HAP-1 (cell line): ENCODE measurements at regions not wholly inside any gene's neighbourhood (a gene's known extent, or its start where the extent isn't known, plus 50 kb on each side); places are given as distances from the start of the nearest gene placed in this dataset.

Experiments used
- DNase-seq, 2 experiments: peaks; one replicate each; pipeline ENCODE4 v3.0.0-alpha.2; 2016 to 2020; ENCODE audit warnings: low spot score in 2 of 2
- H3K27me3 ChIP-seq: fragments of 250-450 bp; sonication (Bioruptor Pico); 2 replicates; pipeline ENCODE4 v1.5.1; 2020; ENCODE audit warnings: low read depth, mild to moderate bottlenecking, moderate library complexity
- H3K36me3 ChIP-seq: fragments of 250-450 bp; sonication (Bioruptor Pico); replicated peaks from 2 replicates; pipeline ENCODE4 v1.5.1; 2020; ENCODE audit warnings: mild to moderate bottlenecking
- H3K4me1 ChIP-seq: fragments of 250-450 bp; sonication (Bioruptor Pico); 2 replicates; pipeline ENCODE4 v1.5.1; 2020; ENCODE audit warnings: mild to moderate bottlenecking
- H3K4me3 ChIP-seq: fragments of 250-450 bp; sonication (Bioruptor Pico); 2 replicates; pipeline ENCODE4 v1.5.1; 2020; ENCODE audit warnings: mild to moderate bottlenecking, moderate library complexity
- H3K9me3 ChIP-seq: fragments of 250-450 bp; sonication (Bioruptor Pico); 2 replicates; pipeline ENCODE4 v1.5.1; 2020; ENCODE audit warnings: mild to moderate bottlenecking, moderate library complexity
- in situ Hi-C: fragments of 300-500 bp; cut with MboI; formaldehyde crosslinking; loops from 3 replicates; pipeline ENCODE4 v1.14.3; 2020; ENCODE audit warnings: low sequenced_read_pairs, inconsistent platforms, mixed read lengths

DNA sequence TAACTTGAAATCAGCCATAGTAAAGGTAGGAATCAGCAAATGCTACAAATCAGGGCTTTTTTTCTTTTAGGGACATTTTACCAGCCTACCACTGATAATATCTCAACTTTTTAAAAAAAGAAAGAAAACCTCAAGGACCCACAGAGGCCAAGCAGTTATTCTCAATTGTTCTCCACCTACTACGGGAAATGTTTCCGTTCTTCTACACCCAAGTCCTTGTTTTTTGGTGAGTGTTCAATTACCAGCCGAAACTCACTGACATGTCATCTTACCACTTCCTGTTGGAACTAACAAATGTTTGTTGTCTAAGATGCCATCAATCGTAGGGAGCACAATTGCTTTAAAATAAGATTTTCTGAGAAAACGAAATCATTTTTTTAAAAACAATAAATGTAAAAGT, 50.2 kb upstream of the CDK1 start:
- H3K4me3 ChIP-seq = no peak overlapping the region
- H3K27me3 ChIP-seq = no peaks in the 10 kb centered on the region
- H3K36me3 ChIP-seq = no peaks in the 10 kb centered on the region
- in situ Hi-C loops = no loop called here
- no peak for DNase-seq
- H3K4me1 ChIP-seq = no peaks in the 10 kb centered on the region
- H3K9me3 ChIP-seq = no peaks in the 10 kb centered on the region

GRCh38 chr10:60726257-60726656, 52.0 kb upstream of the CDK1 start:
- Histone ChIP-seq H3K36me3 (no peaks in the 10 kb centered on the region), H3K9me3 (no peaks in the 10 kb centered on the region), H3K4me3 (no peak overlapping the region), H3K4me1 (no peaks in the 10 kb centered on the region), H3K27me3 (no peaks in the 10 kb centered on the region)
- no peak for DNase-seq
- in situ Hi-C loops = no loop called here

DNA sequence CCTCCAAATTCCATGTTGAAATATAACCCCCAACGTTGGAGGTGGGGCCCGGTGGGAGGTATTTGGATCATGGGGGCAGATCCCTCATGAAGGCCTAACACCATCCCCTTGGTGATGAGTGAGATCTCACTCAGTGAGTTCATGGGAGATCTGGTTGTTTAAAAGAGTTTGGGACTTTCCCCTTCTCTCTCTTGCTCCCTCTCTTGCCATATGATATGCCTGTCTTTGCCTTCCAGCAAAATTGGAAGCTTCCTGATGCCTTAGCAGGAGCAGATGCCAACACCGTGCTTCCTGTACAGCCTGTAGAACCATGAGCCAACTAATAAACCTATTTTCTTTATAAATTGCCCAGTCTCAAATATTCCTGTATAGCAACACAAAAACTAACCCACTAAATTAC, 55.7 kb upstream of the CDK1 start:
- in situ Hi-C loops = no loop called here
- Histone ChIP-seq H3K36me3 (no peaks in the 10 kb centered on the region), H3K4me3 (no peak overlapping the region), H3K27me3 (no peaks in the 10 kb centered on the region), H3K4me1 (no peaks in the 10 kb centered on the region), H3K9me3 (no peaks in the 10 kb centered on the region)
- DNase-seq = no peak

GRCh38 chr10:60719721-60720120, 58.6 kb upstream of the CDK1 start:
- H3K4me3 ChIP-seq = no peak overlapping the region
- in situ Hi-C loops = no loop called here
- H3K9me3 ChIP-seq = no peaks in the 10 kb centered on the region
- DNase-seq = no peak
- H3K4me1 ChIP-seq = no peaks in the 10 kb centered on the region
- H3K27me3 ChIP-seq = no peaks in the 10 kb centered on the region
- no peaks in the 10 kb centered on the region for H3K36me3 ChIP-seq

DNA sequence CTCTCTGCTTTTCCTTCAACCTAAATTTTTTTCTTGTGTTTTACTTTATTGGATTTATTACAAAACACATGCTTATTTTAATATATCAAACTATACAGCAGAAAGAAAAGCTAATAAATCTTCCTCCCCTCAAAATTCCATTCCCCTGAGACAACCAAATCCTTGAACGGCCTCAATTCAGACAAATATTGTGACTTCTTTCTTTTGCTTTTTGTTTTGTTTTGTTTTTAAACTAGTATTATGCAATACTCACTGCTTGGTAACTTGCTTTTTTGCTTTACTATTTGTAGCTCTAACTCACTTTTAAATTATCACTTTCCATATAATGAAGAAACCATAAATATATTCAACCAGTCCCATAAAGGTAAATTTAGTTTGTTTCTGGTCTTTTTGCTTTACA, 59.4 kb upstream of the CDK1 start:
- no peak for DNase-seq
- Histone ChIP-seq H3K4me3 (no peak overlapping the region), H3K36me3 (no peaks in the 10 kb centered on the region), H3K4me1 (no peaks in the 10 kb centered on the region), H3K9me3 (no peaks in the 10 kb centered on the region), H3K27me3 (no peaks in the 10 kb centered on the region)
- in situ Hi-C loops = no loop called here

GRCh38 chr10:60717852-60718251, 60.4 kb upstream of the CDK1 start:
- Histone ChIP-seq H3K4me1 (no peaks in the 10 kb centered on the region), H3K36me3 (no peaks in the 10 kb centered on the region), H3K4me3 (no peak overlapping the region), H3K27me3 (no peaks in the 10 kb centered on the region), H3K9me3 (no peaks in the 10 kb centered on the region)
- in situ Hi-C loops = no loop called here
- DNase-seq = no peak

DNA sequence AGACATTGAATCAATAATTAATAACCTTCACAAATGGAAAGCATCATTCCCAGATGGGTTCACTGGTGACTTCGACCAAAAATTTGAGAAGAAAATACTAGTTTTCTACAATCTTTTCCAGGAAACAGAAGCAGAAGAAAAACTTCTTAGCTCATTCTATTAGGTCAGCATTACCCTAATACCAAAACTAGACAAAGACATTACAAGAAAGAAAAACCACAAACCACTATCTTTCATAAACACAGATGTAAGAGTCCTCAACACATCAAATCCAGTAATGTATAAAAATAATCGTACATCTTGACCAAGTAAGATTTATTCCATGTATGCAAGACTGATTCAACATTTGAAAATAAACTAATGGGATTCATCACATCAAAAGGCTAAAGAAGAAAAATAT, 64.0 kb upstream of the CDK1 start:
- DNase-seq = no peak
- no peaks in the 10 kb centered on the region for H3K27me3 ChIP-seq
- H3K4me1 ChIP-seq = no peaks in the 10 kb centered on the region
- no peak overlapping the region for H3K4me3 ChIP-seq
- in situ Hi-C loops = no loop called here
- no peaks in the 10 kb centered on the region for H3K9me3 ChIP-seq
- no peaks in the 10 kb centered on the region for H3K36me3 ChIP-seq

DNA sequence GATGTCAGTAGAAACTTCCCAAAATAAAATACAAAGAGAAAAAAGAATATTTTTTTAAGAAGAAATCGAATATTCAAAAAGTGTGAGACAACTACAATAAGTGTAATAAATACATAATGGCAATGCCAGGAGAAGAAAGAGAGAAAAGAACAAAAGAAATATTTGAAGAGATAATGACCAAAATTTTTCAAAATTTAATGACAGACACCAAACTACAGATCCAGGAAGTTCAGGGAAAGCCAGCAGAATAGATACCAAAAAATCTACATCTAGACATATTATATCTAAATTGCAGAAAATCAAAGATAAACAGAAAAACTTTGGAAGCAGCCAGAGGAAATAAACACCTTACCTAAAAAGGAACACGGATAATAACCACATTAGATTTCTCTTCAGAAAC, 66.8 kb upstream of the CDK1 start:
- Histone ChIP-seq H3K4me1 (no peaks in the 10 kb centered on the region), H3K36me3 (no peaks in the 10 kb centered on the region), H3K9me3 (no peaks in the 10 kb centered on the region), H3K4me3 (no peak overlapping the region), H3K27me3 (no peaks in the 10 kb centered on the region)
- in situ Hi-C loops = no loop called here
- no peak for DNase-seq

GRCh38 chr10:60710041-60710440, 68.2 kb upstream of the CDK1 start:
- no peaks in the 10 kb centered on the region for H3K9me3 ChIP-seq
- H3K27me3 ChIP-seq = no peaks in the 10 kb centered on the region
- no peak overlapping the region for H3K4me3 ChIP-seq
- DNase-seq = no peak
- no peaks in the 10 kb centered on the region; the same call in 1 of the 2 replicates for H3K4me1 ChIP-seq
- in situ Hi-C loops = no loop called here
- no peaks in the 10 kb centered on the region for H3K36me3 ChIP-seq

GRCh38 chr10:60708666-60709065, 69.6 kb upstream of the CDK1 start:
- in situ Hi-C loops = no loop called here
- no peak overlapping the region for H3K4me3 ChIP-seq

GRCh38 chr10:60707841-60708240, 70.4 kb upstream of the CDK1 start:
- Histone ChIP-seq H3K9me3 (no peaks in the 10 kb centered on the region), H3K4me3 (no peak overlapping the region), H3K36me3 (no peaks in the 10 kb centered on the region), H3K4me1 (peaks cover 11% of the 10 kb centered on the region), H3K27me3 (no peaks in the 10 kb centered on the region)
- in situ Hi-C loops = no loop called here
- no peak for DNase-seq

More at GRCh38 chr10:60708666-60709065, 69.6 kb upstream of the CDK1 start:
- H3K9me3 ChIP-seq = no peaks in the 10 kb centered on the region
- H3K27me3 ChIP-seq = no peaks in the 10 kb centered on the region
- no peak for DNase-seq
- H3K4me1 ChIP-seq = peaks cover 11% of the 10 kb centered on the region
- H3K36me3 ChIP-seq = no peaks in the 10 kb centered on the region

GRCh38 chr10:60706146-60706545, 72.1 kb upstream of the CDK1 start:
- Histone ChIP-seq H3K36me3 (no peaks in the 10 kb centered on the region), H3K4me3 (no peak overlapping the region), H3K4me1 (peaks cover 11% of the 10 kb centered on the region), H3K9me3 (no peaks in the 10 kb centered on the region), H3K27me3 (no peaks in the 10 kb centered on the region)
- no peak for DNase-seq
- in situ Hi-C loops = no loop called here

GRCh38 chr10:60705376-60705775, 72.9 kb upstream of the CDK1 start:
- in situ Hi-C loops = no loop called here
- no peak overlapping the region for H3K4me3 ChIP-seq
- no peaks in the 10 kb centered on the region for H3K36me3 ChIP-seq
- no peaks in the 10 kb centered on the region for H3K27me3 ChIP-seq
- peaks cover 11% of the 10 kb centered on the region for H3K4me1 ChIP-seq
- H3K9me3 ChIP-seq = no peaks in the 10 kb centered on the region
- no peak for DNase-seq

- peak in 1 of 2 experiments; percentile 71 for DNase-seq
- H3K4me3 ChIP-seq = no peak overlapping the region
- no peaks in the 10 kb centered on the region for H3K9me3 ChIP-seq
- H3K36me3 ChIP-seq = no peaks in the 10 kb centered on the region
- H3K4me1 ChIP-seq = peaks cover 11% of the 10 kb centered on the region
- in situ Hi-C loops = no loop called here
- H3K27me3 ChIP-seq = no peaks in the 10 kb centered on the region
Observed at GRCh38 chr10:60704471-60704870, 73.8 kb upstream of the CDK1 start.

- Histone ChIP-seq H3K9me3 (no peaks in the 10 kb centered on the region), H3K4me3 (no peak overlapping the region), H3K4me1 (peaks cover 11% of the 10 kb centered on the region), H3K27me3 (no peaks in the 10 kb centered on the region), H3K36me3 (no peaks in the 10 kb centered on the region)
- DNase-seq = no peak
- in situ Hi-C loops = no loop called here
Observed at GRCh38 chr10:60703266-60704041, 74.8 kb upstream of the CDK1 start.
